ENCODE measurements at regions not wholly inside any gene's neighbourhood (a gene's known extent, or its start where the extent isn't known, plus 50 kb on each side); places are given as distances from the start of the nearest gene placed in this dataset.

GRCh38 chr11:116187026-116187425 lies 585.8 kb downstream of the BUD13 start:
- Histone ChIP-seq H3K4me2 (ENCODE audit: low read length) (no peak overlapping the region), H3K4me1 (ENCODE audit: control insufficient read depth, low read length) (no peaks in the 10 kb centered on the region), H3K27ac (ENCODE audit: low read depth, low read length) (no peak overlapping the region), H3K27me3 (ENCODE audit: control insufficient read depth, low read length) (no peaks in the 10 kb centered on the region), H3K9me2 (replicated peaks; ENCODE audit: control insufficient read depth, low read length) (no peaks in the 10 kb centered on the region), H3F3A (ENCODE audit: control insufficient read depth, insufficient read depth) (no peaks in the 10 kb centered on the region), H3K36me3 (ENCODE audit: control insufficient read depth, low read length) (no peaks in the 10 kb centered on the region), H3K79me2 (ENCODE audit: control insufficient read depth, low read length) (no peaks in the 10 kb centered on the region), H4K20me1 (ENCODE audit: control insufficient read depth, insufficient read depth, low read depth, low read length) (no peaks in the 10 kb centered on the region), H3K9me3 (ENCODE audit: control insufficient read depth, insufficient read depth, low read length) (no peaks in the 10 kb centered on the region), H3K4me3 (ENCODE audit: low read length) (no peak overlapping the region)
- TF ChIP-seq, protein P1, sequence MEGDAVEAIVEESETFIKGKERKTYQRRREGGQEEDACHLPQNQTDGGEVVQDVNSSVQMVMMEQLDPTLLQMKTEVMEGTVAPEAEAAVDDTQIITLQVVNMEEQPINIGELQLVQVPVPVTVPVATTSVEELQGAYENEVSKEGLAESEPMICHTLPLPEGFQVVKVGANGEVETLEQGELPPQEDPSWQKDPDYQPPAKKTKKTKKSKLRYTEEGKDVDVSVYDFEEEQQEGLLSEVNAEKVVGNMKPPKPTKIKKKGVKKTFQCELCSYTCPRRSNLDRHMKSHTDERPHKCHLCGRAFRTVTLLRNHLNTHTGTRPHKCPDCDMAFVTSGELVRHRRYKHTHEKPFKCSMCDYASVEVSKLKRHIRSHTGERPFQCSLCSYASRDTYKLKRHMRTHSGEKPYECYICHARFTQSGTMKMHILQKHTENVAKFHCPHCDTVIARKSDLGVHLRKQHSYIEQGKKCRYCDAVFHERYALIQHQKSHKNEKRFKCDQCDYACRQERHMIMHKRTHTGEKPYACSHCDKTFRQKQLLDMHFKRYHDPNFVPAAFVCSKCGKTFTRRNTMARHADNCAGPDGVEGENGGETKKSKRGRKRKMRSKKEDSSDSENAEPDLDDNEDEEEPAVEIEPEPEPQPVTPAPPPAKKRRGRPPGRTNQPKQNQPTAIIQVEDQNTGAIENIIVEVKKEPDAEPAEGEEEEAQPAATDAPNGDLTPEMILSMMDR (IDR thresholded peaks at IDR 0.05; ENCODE audit: low read depth, low read length, poor library complexity, severe bottlenecking) = no peak
- TF ChIP-seq EZH2phosphoT487 (IDR thresholded peaks at IDR 0.05; ENCODE audit: borderline replicate concordance, low read length) = no peak

DNA sequence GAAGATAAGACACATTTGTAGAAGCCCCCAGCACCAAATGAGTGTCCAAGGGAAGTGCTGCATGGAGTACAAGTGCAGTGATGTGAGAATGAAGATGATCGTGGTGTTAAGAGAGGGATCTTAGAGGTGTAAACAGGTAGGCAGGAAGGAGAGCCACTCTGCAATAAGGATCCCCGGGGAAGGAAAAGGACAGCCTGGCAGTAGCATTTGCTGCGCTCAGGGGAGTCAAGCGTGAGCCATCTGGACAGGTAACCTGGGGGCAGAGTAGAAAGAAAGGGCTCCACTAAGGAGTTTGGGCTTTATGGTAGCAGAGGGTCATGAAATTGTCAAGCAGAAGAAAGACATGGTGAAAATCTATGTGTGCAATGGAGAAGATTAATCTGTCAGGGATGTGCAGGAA lies 587.2 kb downstream of the BUD13 start:
- H3K9me3 ChIP-seq (ENCODE audit: control insufficient read depth, insufficient read depth, low read length) = no peaks in the 10 kb centered on the region
- H3K4me2 ChIP-seq (ENCODE audit: low read length) = no peak overlapping the region
- no peaks in the 10 kb centered on the region for H4K20me1 ChIP-seq (ENCODE audit: control insufficient read depth, insufficient read depth, low read depth, low read length)
- no peaks in the 10 kb centered on the region for H3F3A ChIP-seq (ENCODE audit: control insufficient read depth, insufficient read depth)
- H3K36me3 ChIP-seq (ENCODE audit: control insufficient read depth, low read length) = no peaks in the 10 kb centered on the region
- no peak overlapping the region for H3K4me3 ChIP-seq (ENCODE audit: low read length)
- H3K79me2 ChIP-seq (ENCODE audit: control insufficient read depth, low read length) = no peaks in the 10 kb centered on the region
- H3K27me3 ChIP-seq (ENCODE audit: control insufficient read depth, low read length) = no peaks in the 10 kb centered on the region
- no peaks in the 10 kb centered on the region for H3K4me1 ChIP-seq (ENCODE audit: control insufficient read depth, low read length)
- no peak overlapping the region for H3K27ac ChIP-seq (ENCODE audit: low read depth, low read length)
- H3K9me2 ChIP-seq (replicated peaks; ENCODE audit: control insufficient read depth, low read length) = no peaks in the 10 kb centered on the region
- TF ChIP-seq, protein P1 (IDR thresholded peaks at IDR 0.05; ENCODE audit: low read depth, low read length, poor library complexity, severe bottlenecking) = no peak
- no peak for TF ChIP-seq EZH2phosphoT487 (IDR thresholded peaks at IDR 0.05; ENCODE audit: borderline replicate concordance, low read length)

DNA sequence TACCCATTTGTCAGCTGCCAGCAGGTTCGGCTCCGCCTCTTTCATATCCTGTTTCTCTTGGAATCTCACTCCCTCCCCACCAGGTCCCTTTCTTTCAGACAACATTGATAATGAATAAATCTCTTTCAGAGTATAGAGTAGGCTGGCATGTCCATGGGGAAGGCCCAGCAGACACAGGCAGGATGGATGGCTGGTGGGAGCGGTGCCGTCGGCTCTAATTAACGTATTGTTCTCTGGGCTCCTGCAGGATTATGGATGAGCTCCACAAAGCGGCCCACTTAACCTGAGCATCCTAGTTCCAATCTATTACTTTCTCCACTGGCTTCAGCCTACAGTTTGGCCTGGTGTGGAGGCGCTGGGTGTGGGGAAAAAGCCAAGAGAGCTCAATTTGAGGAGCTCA lies 588.0 kb downstream of the BUD13 start:
- Histone ChIP-seq H3K27me3 (ENCODE audit: control insufficient read depth, low read length) (no peaks in the 10 kb centered on the region), H3K36me3 (ENCODE audit: control insufficient read depth, low read length) (no peaks in the 10 kb centered on the region)

More for the DNA sequence above, 588.0 kb downstream of the BUD13 start:
- Histone ChIP-seq H3K4me3 (ENCODE audit: low read length) (no peak overlapping the region), H3K4me2 (ENCODE audit: low read length) (no peak overlapping the region), H3K9me3 (ENCODE audit: control insufficient read depth, insufficient read depth, low read length) (no peaks in the 10 kb centered on the region), H3F3A (ENCODE audit: control insufficient read depth, insufficient read depth) (no peaks in the 10 kb centered on the region), H3K4me1 (ENCODE audit: control insufficient read depth, low read length) (no peaks in the 10 kb centered on the region), H3K9me2 (replicated peaks; ENCODE audit: control insufficient read depth, low read length) (no peaks in the 10 kb centered on the region), H3K79me2 (ENCODE audit: control insufficient read depth, low read length) (no peaks in the 10 kb centered on the region), H4K20me1 (ENCODE audit: control insufficient read depth, insufficient read depth, low read depth, low read length) (no peaks in the 10 kb centered on the region), H3K27ac (ENCODE audit: low read depth, low read length) (no peak overlapping the region)
- TF ChIP-seq, protein P1 (IDR thresholded peaks at IDR 0.05; ENCODE audit: low read depth, low read length, poor library complexity, severe bottlenecking) = no peak
- no peak for TF ChIP-seq EZH2phosphoT487 (IDR thresholded peaks at IDR 0.05; ENCODE audit: borderline replicate concordance, low read length)

Data from DOHH2 (cell line).